GM19023 (cell line): ENCODE measurements at regions not wholly inside any gene's neighbourhood (a gene's known extent, or its start where the extent isn't known, plus 50 kb on each side); places are given as distances from the start of the nearest gene placed in this dataset.
"Not testable (repeated sequence)": the region's sequence is repeated elsewhere in the genome, so short reads cannot be mapped to it uniquely, and the experiment has no call there.

Source experiments
- ATAC-seq: cut with Tn5 transposase; IDR thresholded peaks from one replicate; pipeline ENCODE4 v1.9.1; 2021; ENCODE audit warnings: mild to moderate bottlenecking, moderate library complexity; ENCODE audit not compliant: unreplicated experiment

DNA sequence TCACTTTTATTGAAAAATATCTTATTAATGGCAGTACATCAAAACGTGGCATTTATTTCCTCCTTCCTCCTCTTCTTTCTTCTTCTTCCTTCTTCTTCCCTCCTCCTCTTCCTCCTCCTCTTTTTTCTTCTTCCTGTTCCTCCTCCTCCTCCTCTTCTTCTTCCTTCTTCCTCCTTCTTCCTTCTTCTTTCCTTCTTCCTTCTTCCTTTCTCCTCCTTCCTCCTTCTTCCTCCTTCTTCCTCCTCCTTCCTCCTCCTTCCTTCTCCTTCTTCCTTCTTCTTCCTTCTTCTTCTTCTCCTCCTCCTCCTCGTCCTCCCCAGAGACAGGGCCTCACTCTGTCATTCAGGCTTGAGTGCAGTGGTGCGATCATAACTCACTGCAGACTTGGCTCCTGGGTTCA lies 457.2 kb downstream of the AEBP2 start:
- ATAC-seq: no peak

DNA sequence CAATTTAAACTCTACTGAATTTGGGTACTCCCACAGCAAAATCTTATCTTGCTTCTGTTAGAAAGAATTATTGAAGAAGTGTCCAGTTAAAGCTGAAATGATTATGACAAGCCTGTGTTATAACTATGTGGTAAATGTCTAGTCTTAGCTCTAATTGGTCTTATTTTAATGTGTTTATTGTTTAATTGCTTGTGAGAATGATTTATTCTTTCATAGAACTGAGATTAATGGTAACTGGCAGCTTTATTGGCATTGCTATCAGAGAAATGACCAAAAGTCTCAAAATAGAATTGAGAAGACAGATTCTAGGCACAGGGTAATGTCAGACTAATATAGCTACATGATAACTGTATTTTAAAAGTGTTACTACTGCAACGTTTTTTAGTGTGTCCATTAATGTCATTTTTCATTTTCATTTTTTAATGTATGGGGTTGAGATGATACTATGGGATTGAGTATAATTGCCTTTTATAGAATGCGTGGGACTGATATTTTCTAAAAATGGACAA lies 458.7 kb downstream of the AEBP2 start:
- no peak for ATAC-seq

- ATAC-seq: no peak
Observed at GRCh38 chr12:19901841-19902240, 462.5 kb downstream of the AEBP2 start.

- no peak for ATAC-seq
Observed at GRCh38 chr12:19904819-19905218, 463.5 kb upstream of the PDE3A start.

DNA sequence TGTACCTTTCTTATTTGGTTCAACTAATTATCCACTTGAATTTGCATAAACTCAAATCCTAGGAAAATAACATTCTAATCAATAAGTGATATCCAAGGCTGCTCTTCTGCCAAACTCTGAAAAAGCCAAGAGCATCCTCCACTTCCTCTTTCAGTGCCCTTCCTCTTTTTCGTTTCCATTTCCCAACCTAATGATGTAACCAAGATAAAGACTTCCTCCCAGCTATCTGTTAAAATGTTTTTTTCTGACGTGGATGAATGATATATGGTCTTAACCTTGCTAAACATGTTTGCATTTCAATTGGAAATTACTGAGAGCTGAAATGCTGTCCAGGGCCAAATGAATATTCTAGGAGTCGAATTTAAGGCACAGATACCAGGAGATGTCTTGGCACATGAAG lies 459.5 kb upstream of the PDE3A start:
- no peak for ATAC-seq

DNA sequence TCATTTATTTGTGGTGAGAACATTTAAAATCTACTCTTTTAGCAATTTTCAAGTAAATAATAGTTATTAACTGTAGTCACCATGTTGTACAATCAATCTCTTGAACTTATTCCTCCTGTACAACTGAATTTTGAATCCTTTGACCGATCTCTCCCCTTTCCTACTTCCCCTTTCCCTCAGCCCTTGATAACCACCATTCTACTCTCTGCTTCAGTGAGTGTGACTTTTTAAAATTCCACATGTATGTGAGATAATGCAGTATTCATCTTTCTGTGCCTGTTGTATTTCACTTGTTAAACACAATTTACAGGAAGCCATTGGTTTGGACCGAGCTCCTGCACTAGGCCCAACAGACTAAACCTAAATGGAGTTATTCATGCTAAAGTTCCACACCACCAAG lies 458.9 kb upstream of the PDE3A start:
- no peak for ATAC-seq

DNA sequence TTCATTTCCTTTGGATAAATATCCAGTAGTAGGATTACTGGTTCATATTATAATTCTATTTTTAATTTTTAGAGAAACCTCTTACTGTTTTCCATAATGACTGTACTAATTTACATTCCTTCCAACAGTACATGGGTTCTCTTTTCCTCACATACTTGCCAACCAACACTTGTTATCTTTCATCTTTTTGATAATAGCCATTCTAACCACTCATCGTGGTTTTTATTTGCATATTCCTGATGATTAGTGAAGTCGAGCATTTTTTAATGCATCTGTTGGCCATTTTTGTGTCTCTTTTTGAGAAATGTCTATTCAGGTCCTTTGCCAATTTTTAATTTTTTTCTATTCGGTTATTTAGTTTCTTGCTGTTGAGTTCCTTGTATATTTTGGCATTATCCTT lies 457.7 kb upstream of the PDE3A start:
- ATAC-seq: no peak

DNA sequence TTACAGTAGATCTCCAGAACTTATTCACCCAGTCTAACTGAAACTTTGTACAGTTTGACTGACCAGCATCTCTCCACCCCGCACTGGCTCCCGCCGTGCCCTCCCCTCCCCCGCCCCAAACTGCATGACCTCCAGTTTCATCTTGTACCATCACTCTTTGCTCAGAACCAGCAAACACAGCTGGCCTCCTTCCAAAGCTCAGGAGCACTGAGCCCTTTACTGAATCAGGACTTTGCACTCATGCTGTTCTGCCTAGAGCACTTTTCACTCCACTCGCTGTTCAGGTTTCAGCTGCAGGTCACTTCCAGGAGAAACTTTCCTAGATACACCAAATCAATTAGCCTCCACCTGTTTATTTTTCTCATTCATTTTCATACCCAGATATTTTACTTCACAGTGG lies 455.3 kb upstream of the PDE3A start:
- ATAC-seq: no peak

GRCh38 chr12:19915392-19916195 lies 452.7 kb upstream of the PDE3A start:
- ATAC-seq: no peak

DNA sequence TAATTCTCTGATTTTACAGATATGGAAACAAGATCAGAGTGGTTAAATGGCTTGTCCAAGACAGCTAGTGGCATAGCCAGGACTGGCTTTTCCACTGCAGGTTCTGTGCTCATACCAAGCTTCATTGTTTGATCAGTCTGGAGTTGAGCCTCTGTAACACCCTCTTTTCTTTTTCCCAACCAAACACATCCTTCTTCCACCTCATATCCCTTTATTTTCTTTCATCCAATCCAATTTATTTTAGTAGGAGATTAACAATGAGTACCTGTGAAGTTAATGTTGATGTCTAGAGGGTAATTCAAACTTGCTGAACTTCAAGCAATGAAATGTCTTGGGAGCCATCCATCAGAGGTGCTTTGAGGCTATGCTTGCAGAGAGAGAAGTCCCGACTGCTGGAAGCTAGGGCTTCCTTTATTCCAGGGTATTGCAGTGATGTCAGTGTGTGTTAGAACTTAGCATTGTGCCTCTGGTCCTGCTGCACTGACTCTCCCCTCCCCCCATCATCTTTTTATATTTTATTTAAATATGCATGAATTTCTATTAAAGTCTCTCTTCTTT lies 452.1 kb upstream of the PDE3A start:
- no peak for ATAC-seq

GRCh38 chr12:19916974-19917373 lies 451.4 kb upstream of the PDE3A start:
- no peak for ATAC-seq

DNA sequence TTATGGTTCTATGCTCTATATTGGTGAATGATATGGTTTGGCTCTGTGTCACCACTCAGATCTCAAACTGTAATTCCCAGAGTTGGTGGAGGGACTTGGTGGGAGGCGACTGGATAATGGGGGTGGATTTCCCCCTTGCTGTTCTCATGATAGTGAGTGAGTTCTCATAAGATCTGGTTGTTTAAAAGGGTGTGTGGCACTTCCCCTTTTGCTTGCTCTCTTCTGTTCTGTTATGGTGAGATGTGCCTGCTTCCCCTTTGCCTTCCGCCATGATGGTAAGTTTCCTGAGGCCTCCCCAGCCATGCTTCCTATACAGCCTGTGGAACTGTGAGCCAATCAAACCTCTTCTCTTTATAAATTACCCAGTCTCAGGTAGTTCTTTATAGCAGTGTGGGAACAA lies 446.6 kb upstream of the PDE3A start:
- not testable (repeated sequence) for ATAC-seq

- ATAC-seq: no peak
Observed at GRCh38 chr12:19922717-19923116, 445.6 kb upstream of the PDE3A start.

GRCh38 chr12:19924360-19924759 lies 444.0 kb upstream of the PDE3A start:
- no peak for ATAC-seq

DNA sequence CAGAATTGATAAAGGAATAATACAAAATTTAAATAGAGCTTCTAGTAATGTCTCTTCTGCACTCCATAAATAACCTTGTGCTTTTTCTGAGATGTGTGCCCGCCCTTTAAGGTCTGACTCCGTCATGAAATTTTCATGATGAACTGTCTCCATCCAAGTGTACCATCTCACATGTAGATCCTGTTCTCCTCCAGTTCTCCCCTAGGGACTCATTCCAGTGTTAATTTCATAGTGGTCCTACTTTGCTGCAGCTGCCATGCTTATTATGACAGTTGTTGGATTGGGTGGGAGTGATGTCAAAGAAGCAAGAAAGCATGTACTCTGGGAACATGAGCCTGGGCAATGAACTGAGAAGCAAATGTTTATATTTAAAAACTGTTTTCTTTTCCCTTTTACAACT lies 442.5 kb upstream of the PDE3A start:
- ATAC-seq: no peak

- no peak for ATAC-seq
Observed at GRCh38 chr12:19926266-19926665, 442.1 kb upstream of the PDE3A start.

GRCh38 chr12:19927661-19928060 lies 440.7 kb upstream of the PDE3A start:
- ATAC-seq: no peak

DNA sequence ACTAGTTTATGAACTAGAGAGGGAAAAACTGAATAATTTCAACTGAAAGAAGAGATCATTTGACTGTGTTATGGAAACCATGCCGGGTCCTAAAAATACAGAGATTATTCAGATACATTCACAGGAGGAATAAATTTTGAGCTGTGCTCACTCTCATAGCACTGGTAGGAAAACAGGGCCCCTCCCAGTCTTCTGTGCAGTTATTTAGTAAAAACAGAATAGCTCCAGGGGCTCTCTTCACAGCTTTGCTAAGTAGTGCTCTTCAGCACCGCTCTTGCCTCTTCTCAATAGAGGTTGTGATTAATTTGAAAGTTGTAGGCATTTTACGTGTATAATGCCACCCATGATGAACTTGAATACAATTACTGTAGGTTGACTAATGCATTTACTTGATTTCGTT lies 435.9 kb upstream of the PDE3A start:
- ATAC-seq: no peak

DNA sequence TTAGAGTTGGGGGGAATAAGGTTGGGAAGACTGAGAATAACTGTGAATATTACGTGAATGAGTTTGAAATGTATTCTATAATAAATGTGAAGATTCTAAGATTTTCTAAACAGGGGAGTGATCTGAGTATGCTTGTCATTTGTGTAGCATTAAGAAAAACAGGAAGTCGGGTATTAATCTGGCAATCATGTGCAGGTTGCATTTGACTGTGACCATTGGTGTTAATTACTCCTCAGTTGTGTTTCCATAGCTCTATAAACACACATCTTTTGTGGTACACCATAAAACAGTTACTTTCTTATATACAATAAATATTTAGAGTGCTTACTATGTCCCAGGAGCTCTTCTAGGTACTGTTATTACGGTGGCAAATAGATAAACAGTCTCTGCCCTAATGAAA lies 434.4 kb upstream of the PDE3A start:
- no peak for ATAC-seq

DNA sequence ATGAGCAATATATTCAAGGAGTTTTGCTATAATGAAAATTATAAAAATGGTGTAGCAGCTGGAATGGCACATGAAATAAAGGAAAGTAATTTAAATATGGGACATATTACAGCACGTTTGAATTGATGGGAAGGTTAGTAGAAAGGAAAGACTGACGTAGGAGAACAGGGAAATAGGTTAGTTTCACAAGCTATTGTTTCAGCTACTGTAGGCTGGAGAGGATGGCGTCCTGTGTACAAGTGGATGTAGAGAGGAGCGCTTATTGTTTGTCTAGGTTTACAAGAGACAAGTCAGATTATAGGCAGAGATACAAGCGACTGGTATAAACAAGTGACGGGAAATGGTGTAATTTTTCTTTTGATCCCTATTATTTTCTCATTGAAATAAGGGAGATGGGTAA lies 431.2 kb upstream of the PDE3A start:
- no peak for ATAC-seq

DNA sequence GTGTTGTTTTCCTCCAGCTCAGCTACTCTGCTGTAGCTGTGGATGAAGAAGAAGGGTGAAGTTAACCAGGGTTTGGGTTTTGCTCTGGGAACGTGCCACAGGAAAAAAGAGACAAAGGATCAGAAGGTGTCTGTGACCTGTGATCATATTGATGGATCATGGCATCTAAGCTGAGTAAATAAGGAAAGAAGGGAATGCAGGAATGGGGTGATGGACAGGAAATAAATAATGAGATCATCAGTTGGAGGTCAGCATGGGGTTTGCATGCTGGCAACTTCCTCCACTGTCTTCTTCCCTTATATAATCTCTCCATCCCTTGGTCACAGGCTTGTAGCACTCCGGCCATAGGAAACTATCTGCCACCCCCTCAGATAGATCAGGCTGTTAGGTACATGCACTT lies 430.3 kb upstream of the PDE3A start:
- ATAC-seq: no peak

GRCh38 chr12:19938491-19938890 lies 429.8 kb upstream of the PDE3A start:
- no peak for ATAC-seq

DNA sequence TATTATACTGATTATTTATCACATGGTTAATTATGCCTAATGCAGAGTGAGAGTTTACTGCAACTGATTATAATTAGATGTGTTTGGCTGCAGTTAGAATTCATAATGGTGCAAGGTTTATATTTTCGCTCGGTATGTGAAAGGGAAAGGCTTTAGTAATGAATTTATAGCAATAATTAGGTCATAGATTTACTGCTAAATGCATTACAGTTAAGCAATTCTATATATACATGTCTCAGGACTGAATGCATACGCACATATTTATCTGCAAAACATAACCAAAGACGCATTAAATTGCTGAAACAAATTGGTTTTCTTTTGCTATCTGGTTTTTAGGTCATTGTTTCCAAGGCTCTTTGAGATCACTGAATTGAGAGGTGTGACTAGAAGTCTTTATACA lies 428.1 kb upstream of the PDE3A start:
- ATAC-seq: no peak
